H1 (cell line): ENCODE measurements at regions not wholly inside any gene's neighbourhood (a gene's known extent, or its start where the extent isn't known, plus 50 kb on each side); places are given as distances from the start of the nearest gene placed in this dataset.

Experiments
- CTCF ChIA-PET: fragments of 300-600 bp; sonication (Branson Sonifier 250); formaldehyde crosslinking; loops from one replicate; lab custom pipeline; 2021; ENCODE audit not compliant: partially characterized antibody; lab: Charles Lee
- POLR2A ChIA-PET: fragments of 300-600 bp; sonication (Branson Sonifier 250); formaldehyde crosslinking; loops from one replicate; lab custom pipeline; 2021; ENCODE audit warnings: inconsistent platforms; ENCODE audit not compliant: partially characterized antibody; lab: Charles Lee
- DNase-seq, 2 experiments: peaks; one replicate each; pipeline versions ENCODE4 v3.0.0 to v3.0.0-alpha.2; 2010 to 2022; ENCODE audit warnings: low spot score in 2 of 2, low read depth in 1 of 2, mixed read lengths in 1 of 2
- FAIRE-seq: peaks from 2 replicates; lab custom pipeline; 2011; peaks lifted over from hg19 to GRCh38; lab: Jason Lieb, UNC
- H2AFZ ChIP-seq: 2 replicates; pipeline ENCODE4 v1.8.1; 2012; ENCODE audit warnings: low read length, inconsistent platforms
- H2AK5ac ChIP-seq: 2 replicates; pipeline ENCODE4 v1.6.1; 2013; ENCODE audit warnings: low read depth, low read length
- H2BK120ac ChIP-seq: replicated peaks from 2 replicates; pipeline ENCODE3; 2013; ENCODE audit warnings: low read depth, low read length, inconsistent platforms
- H2BK12ac ChIP-seq: 2 replicates; pipeline ENCODE4 v1.6.1; 2013; ENCODE audit warnings: low read depth, low read length
- H2BK15ac ChIP-seq: 2 replicates; pipeline ENCODE4 v1.6.1; 2013; ENCODE audit warnings: low read length
- H2BK20ac ChIP-seq: 2 replicates; pipeline ENCODE4 v1.6.1; 2013; ENCODE audit warnings: low read length
- H2BK5ac ChIP-seq: 2 replicates; pipeline ENCODE4 v1.6.1; 2013; ENCODE audit warnings: low read depth, low read length
- H3K14ac ChIP-seq: 2 replicates; pipeline ENCODE4 v1.6.1; 2013; ENCODE audit warnings: inconsistent platforms; ENCODE audit not compliant: insufficient read length
- H3K18ac ChIP-seq: 2 replicates; pipeline ENCODE4 v1.6.1; 2013; ENCODE audit warnings: low read length; ENCODE audit errors: extremely low read depth
- H3K23ac ChIP-seq: 2 replicates; pipeline ENCODE4 v1.6.1; 2013; ENCODE audit warnings: inconsistent platforms; ENCODE audit not compliant: insufficient read length
- H3K23me2 ChIP-seq: 2 replicates; pipeline ENCODE4 v1.6.1; 2013; ENCODE audit warnings: low read depth, low read length
- H3K27ac ChIP-seq: 2 replicates; pipeline ENCODE4 v1.6.1; 2011; ENCODE audit warnings: low read depth, low read length, inconsistent platforms
- H3K27me3 ChIP-seq, 4 experiments: replicated peaks in 1 of 4; 1 replicate in 1 of 4; 2 replicates in 3 of 4; pipeline versions ENCODE4 v1.6.1 to v1.8.1; 2011 to 2013; ENCODE audit warnings: low read length in 3 of 4, mild to moderate bottlenecking in 3 of 4, inconsistent platforms in 2 of 4, mixed read lengths in 2 of 4, moderate library complexity in 1 of 4; ENCODE audit not compliant: control insufficient read depth in 3 of 4, insufficient read depth in 3 of 4; ENCODE audit errors: extremely low read depth in 1 of 4
- H3K36me3 ChIP-seq, 4 experiments: 2 replicates each; pipeline versions ENCODE4 v1.6.1 to v1.8.1; 2011 to 2013; ENCODE audit warnings: mild to moderate bottlenecking in 4 of 4, low read length in 3 of 4, moderate library complexity in 2 of 4, control low read depth in 1 of 4, inconsistent platforms in 1 of 4; ENCODE audit not compliant: insufficient read depth in 4 of 4, control insufficient read depth in 2 of 4
- H3K4ac ChIP-seq: replicated peaks from 2 replicates; pipeline ENCODE3; 2013; ENCODE audit warnings: low read length, low read depth, mixed read lengths, inconsistent platforms; ENCODE audit not compliant: insufficient read length
- H3K4me1 ChIP-seq, 4 experiments: replicated peaks in 1 of 4; 1 replicate in 1 of 4; 2 replicates in 3 of 4; pipeline versions ENCODE4 v1.6.1 to v1.8.1; 2011 to 2013; ENCODE audit warnings: low read length in 3 of 4, inconsistent platforms in 2 of 4, mixed read lengths in 1 of 4; ENCODE audit not compliant: insufficient read depth in 4 of 4, control insufficient read depth in 3 of 4
- H3K4me2 ChIP-seq, 2 experiments: 2 replicates each; pipeline versions ENCODE4 v1.6.1 to v1.8.1; 2011 to 2013; ENCODE audit warnings: low read depth in 2 of 2, low read length in 2 of 2, control low read depth in 1 of 2, inconsistent platforms in 1 of 2, mild to moderate bottlenecking in 1 of 2; ENCODE audit not compliant: insufficient read depth in 1 of 2
- H3K4me3 ChIP-seq, 4 experiments: fragments of 200-600, 300-600 bp in 1 of 4; sonication (generic), shearing (Covaris generic), sonication (Bioruptor Twin) in 1 of 4; 2 replicates each; pipeline versions ENCODE4 v1.5.1 to v1.8.1; 2011 to 2016; ENCODE audit warnings: low read length in 4 of 4, low read depth in 3 of 4, control low read depth in 2 of 4, inconsistent platforms in 2 of 4, mild to moderate bottlenecking in 2 of 4, mixed read lengths in 1 of 4, moderate library complexity in 1 of 4; ENCODE audit not compliant: insufficient read depth in 2 of 4; ENCODE audit errors: extremely low read depth in 1 of 4
- H3K56ac ChIP-seq: replicated peaks from 2 replicates; pipeline ENCODE3; 2013; ENCODE audit warnings: low read depth, mild to moderate bottlenecking, mixed read lengths, low read length, inconsistent platforms; ENCODE audit not compliant: insufficient read length
- H3K79me1 ChIP-seq: 2 replicates; pipeline ENCODE4 v1.6.1; 2013; ENCODE audit warnings: low read depth, low read length, control low read depth
- H3K79me2 ChIP-seq, 2 experiments: 2 replicates each; pipeline versions ENCODE4 v1.6.1 to v1.8.1; 2012 to 2013; ENCODE audit warnings: low read length in 2 of 2, mild to moderate bottlenecking in 2 of 2, inconsistent platforms in 1 of 2; ENCODE audit not compliant: insufficient read depth in 2 of 2, control insufficient read depth in 1 of 2
- H3K9ac ChIP-seq, 4 experiments: replicated peaks in 1 of 4; 1 replicate in 1 of 4; 2 replicates in 3 of 4; pipeline versions ENCODE4 v1.6.1 to v1.8.1; 2011 to 2013; ENCODE audit warnings: low read depth in 3 of 4, low read length in 3 of 4, control low read depth in 2 of 4, mild to moderate bottlenecking in 2 of 4, moderate library complexity in 2 of 4, inconsistent platforms in 1 of 4; ENCODE audit errors: extremely low read depth in 1 of 4
- H3K9me3 ChIP-seq, 2 experiments: 2 replicates each; pipeline versions ENCODE4 v1.6.1 to v1.8.1; 2012 to 2013; ENCODE audit warnings: mild to moderate bottlenecking in 2 of 2, moderate library complexity in 2 of 2, control low read depth in 1 of 2, inconsistent platforms in 1 of 2, low read depth in 1 of 2, low read length in 1 of 2, mixed read lengths in 1 of 2; ENCODE audit not compliant: insufficient read depth in 2 of 2
- H4K20me1 ChIP-seq, 2 experiments: replicated peaks in 1 of 2; 2 replicates each; pipeline versions ENCODE3 to v1.8.1; 2011 to 2013; ENCODE audit warnings: inconsistent platforms in 2 of 2, low read length in 2 of 2, mild to moderate bottlenecking in 1 of 2; ENCODE audit not compliant: insufficient read depth in 2 of 2, control insufficient read depth in 1 of 2
- H4K5ac ChIP-seq: 2 replicates; pipeline ENCODE4 v1.6.1; 2013; ENCODE audit warnings: low read length, low read depth, mixed read lengths, inconsistent platforms; ENCODE audit not compliant: insufficient read length
- H4K8ac ChIP-seq: 2 replicates; pipeline ENCODE4 v1.8.0; 2013; ENCODE audit warnings: mild to moderate bottlenecking, moderate library complexity, low read length, inconsistent platforms; ENCODE audit not compliant: insufficient read depth; ENCODE audit errors: extremely low read depth
- H4K91ac ChIP-seq: replicated peaks from 2 replicates; pipeline ENCODE3; 2013; ENCODE audit warnings: low read length, mixed read lengths, inconsistent platforms; ENCODE audit not compliant: insufficient read length
- BACH1 ChIP-seq: IDR thresholded peaks from 2 replicates; pipeline ENCODE4 v1.6.1; 2012; ENCODE audit warnings: low read length, improper control_type of control experiment
- CBX8 ChIP-seq: fragments of 300-800, 300-1000 bp; sonication (generic); IDR thresholded peaks from 2 replicates; pipeline ENCODE4 v1.7.1; 2016; ENCODE audit warnings: low read depth, low read length, borderline replicate concordance
- CEBPB ChIP-seq: IDR thresholded peaks from 2 replicates; pipeline ENCODE4 v1.6.1; 2012; ENCODE audit warnings: low read depth, low read length
- CREB1 ChIP-seq: IDR thresholded peaks from 2 replicates; pipeline ENCODE4 v1.6.1; 2012; ENCODE audit warnings: inconsistent platforms
- CTBP2 ChIP-seq: IDR thresholded peaks from 2 replicates; pipeline ENCODE4 v1.7.0; 2011; ENCODE audit warnings: borderline replicate concordance, mild to moderate bottlenecking, moderate library complexity, mixed read lengths, low read length; ENCODE audit not compliant: insufficient read depth, insufficient read length
- JUN ChIP-seq: IDR thresholded peaks from 2 replicates; pipeline ENCODE4 v1.6.1; 2011; ENCODE audit warnings: low read depth, mild to moderate bottlenecking, improper control_type of control experiment, low read length
- KDM1A ChIP-seq: fragments of 200-600, 300-600 bp; sonication (generic); IDR thresholded peaks from 2 replicates; pipeline ENCODE4 v1.7.1; 2016; ENCODE audit warnings: mild to moderate bottlenecking, low read length, borderline replicate concordance
- KDM5A ChIP-seq: fragments of 200-600 bp; IDR thresholded peaks from 2 replicates; pipeline ENCODE4 v1.7.1; 2012; ENCODE audit warnings: mild to moderate bottlenecking, low read length, inconsistent platforms, mixed read lengths
- POU5F1 ChIP-seq: IDR thresholded peaks from 2 replicates; pipeline ENCODE4 v1.6.1; 2011; ENCODE audit warnings: low read depth, mild to moderate bottlenecking, low read length, moderate library complexity
- SIRT6 ChIP-seq: IDR thresholded peaks from one replicate; pipeline ENCODE4 v1.7.1; 2012; ENCODE audit warnings: low read length, inconsistent platforms
- SIX5 ChIP-seq: IDR thresholded peaks from 2 replicates; pipeline ENCODE4 v1.6.1; 2011; ENCODE audit warnings: mild to moderate bottlenecking, low read depth, low read length
- TAF1 ChIP-seq: IDR thresholded peaks from 2 replicates; pipeline ENCODE4 v1.6.1; 2011; ENCODE audit warnings: mild to moderate bottlenecking, low read depth, low read length
- TBP ChIP-seq: IDR thresholded peaks from 2 replicates; pipeline ENCODE4 v1.6.1; 2011; ENCODE audit warnings: low read depth, low read length, improper control_type of control experiment
- USF2 ChIP-seq: IDR thresholded peaks from 2 replicates; pipeline ENCODE4 v1.6.1; 2011; ENCODE audit warnings: low read length, improper control_type of control experiment
- YY1 ChIP-seq: IDR thresholded peaks from 2 replicates; pipeline ENCODE4 v1.6.1; 2011; ENCODE audit warnings: low read depth, mild to moderate bottlenecking, low read length
- ZNF274 ChIP-seq: IDR thresholded peaks from 2 replicates; pipeline ENCODE4 v1.7.0; 2012; ENCODE audit warnings: low read length, borderline replicate concordance; ENCODE audit errors: extremely low read depth

- Histone ChIP-seq H3K56ac (no peak overlapping the region), H3K4me2 (no peak overlapping the region), H3K27ac (no peak overlapping the region), H3K14ac (no peak overlapping the region), H2BK15ac (no peak overlapping the region), H2BK20ac (no peak overlapping the region), H2BK5ac (no peak overlapping the region), H2AFZ (no peak overlapping the region), H2BK12ac (no peak overlapping the region), H3K79me2 (no peaks in the 10 kb centered on the region), H3K23ac (no peak overlapping the region), H3K18ac (no peak overlapping the region), H2BK120ac (no peak overlapping the region), H3K4me1 (no peaks in the 10 kb centered on the region), H4K8ac (no peak overlapping the region), H3K79me1 (no peaks in the 10 kb centered on the region), H3K9me3 (peaks cover 0 to 8% of the 10 kb centered on the region in 2 experiments; a peak in 2 of 4 replicates), H2AK5ac (no peak overlapping the region), H3K36me3 (no peaks in the 10 kb centered on the region), H3K4me3 (no peak overlapping the region), H3K27me3 (no peaks in the 10 kb centered on the region), H3K23me2 (no peaks in the 10 kb centered on the region), H4K5ac (no peak overlapping the region), H4K91ac (no peak overlapping the region), H3K4ac (no peak overlapping the region), H4K20me1 (no peaks in the 10 kb centered on the region), H3K9ac (no peak overlapping the region)
- DNase-seq = no peak
- no peak for FAIRE-seq
- ChIA-PET CTCF (no interaction called here), POLR2A (no interaction called here)
- no peak for TF ChIP-seq JUN
- no peak for TF ChIP-seq BACH1
- TF ChIP-seq SIX5 = no peak
- TF ChIP-seq KDM5A = no peak
- TF ChIP-seq TAF1 = no peak
- no peak for TF ChIP-seq SIRT6
- TF ChIP-seq ZNF274 = no peak
- TF ChIP-seq POU5F1 = no peak
- no peak for TF ChIP-seq USF2
- TF ChIP-seq CREB1 = no peak
- no peak for TF ChIP-seq CEBPB
- no peak for TF ChIP-seq CTBP2
- TF ChIP-seq TBP = no peak
- no peak for TF ChIP-seq YY1
- no peak for TF ChIP-seq CBX8
- TF ChIP-seq KDM1A = no peak
Measured at GRCh38 chr11:22006901-22007300, 186.0 kb upstream of the ANO5 start.
